A673 (cell line): ENCODE measurements at regions not wholly inside any gene's neighbourhood (a gene's known extent, or its start where the extent isn't known, plus 50 kb on each side); places are given as distances from the start of the nearest gene placed in this dataset.

Experiments
- EZH2 ChIP-seq: fragments of 200-600 bp; sonication (generic); IDR thresholded peaks from 2 replicates; pipeline ENCODE4 v1.6.1; 2017; ENCODE audit warnings: borderline replicate concordance, low read depth, mild to moderate bottlenecking, mixed read lengths, antibody characterized with exemption, low read length; ENCODE audit not compliant: poor library complexity, severe bottlenecking
- TF ChIP-seq, protein P1 (sequence below): fragments of 300-800, 200-600 bp; sonication (generic); conservative IDR thresholded peaks from 2 replicates; pipeline ENCODE4 v1.5.1; 2017; ENCODE audit warnings: low read depth, mild to moderate bottlenecking, antibody characterized with exemption, low read length, moderate library complexity, mixed read lengths

DNA sequence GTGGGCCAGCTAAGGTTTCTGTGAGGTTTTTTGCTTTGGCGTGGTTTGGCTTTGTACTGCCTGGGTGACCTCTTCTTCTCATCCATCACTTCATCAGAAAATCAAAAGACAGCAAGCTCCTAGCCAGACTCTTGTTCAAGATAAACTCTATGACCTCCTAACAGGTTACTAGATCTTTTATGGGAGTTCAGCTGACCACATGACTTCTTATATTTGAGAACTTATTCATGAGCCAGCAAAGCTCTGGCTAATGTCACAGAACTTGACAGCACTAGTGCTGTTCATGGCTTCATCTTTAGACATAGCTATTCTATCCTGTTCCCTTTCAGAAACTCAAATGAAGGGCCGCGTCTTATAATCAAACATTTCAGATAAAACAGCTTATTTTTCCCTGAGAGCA is 527.1 kb upstream of the GOLIM4 start:
- TF ChIP-seq, protein P1, sequence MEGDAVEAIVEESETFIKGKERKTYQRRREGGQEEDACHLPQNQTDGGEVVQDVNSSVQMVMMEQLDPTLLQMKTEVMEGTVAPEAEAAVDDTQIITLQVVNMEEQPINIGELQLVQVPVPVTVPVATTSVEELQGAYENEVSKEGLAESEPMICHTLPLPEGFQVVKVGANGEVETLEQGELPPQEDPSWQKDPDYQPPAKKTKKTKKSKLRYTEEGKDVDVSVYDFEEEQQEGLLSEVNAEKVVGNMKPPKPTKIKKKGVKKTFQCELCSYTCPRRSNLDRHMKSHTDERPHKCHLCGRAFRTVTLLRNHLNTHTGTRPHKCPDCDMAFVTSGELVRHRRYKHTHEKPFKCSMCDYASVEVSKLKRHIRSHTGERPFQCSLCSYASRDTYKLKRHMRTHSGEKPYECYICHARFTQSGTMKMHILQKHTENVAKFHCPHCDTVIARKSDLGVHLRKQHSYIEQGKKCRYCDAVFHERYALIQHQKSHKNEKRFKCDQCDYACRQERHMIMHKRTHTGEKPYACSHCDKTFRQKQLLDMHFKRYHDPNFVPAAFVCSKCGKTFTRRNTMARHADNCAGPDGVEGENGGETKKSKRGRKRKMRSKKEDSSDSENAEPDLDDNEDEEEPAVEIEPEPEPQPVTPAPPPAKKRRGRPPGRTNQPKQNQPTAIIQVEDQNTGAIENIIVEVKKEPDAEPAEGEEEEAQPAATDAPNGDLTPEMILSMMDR = no peak
- TF ChIP-seq EZH2 = no peak
